Bronchial epithelial cell (primary cell): ENCODE measurements at regions not wholly inside any gene's neighbourhood (a gene's known extent, or its start where the extent isn't known, plus 50 kb on each side); places are given as distances from the start of the nearest gene placed in this dataset.

ENCODE experiments used
- DNase-seq: peaks from one replicate; pipeline ENCODE4 v3.0.0-alpha.2; 2010; ENCODE audit warnings: low read depth
- FAIRE-seq: peaks from 2 replicates; lab custom pipeline; 2011; peaks lifted over from hg19 to GRCh38; lab: Jason Lieb, UNC
- H3K27me3 ChIP-seq: 2 replicates; pipeline ENCODE4 v1.5.1; 2011; ENCODE audit warnings: low read length; ENCODE audit not compliant: control insufficient read depth, insufficient read depth
- H3K36me3 ChIP-seq: 2 replicates; pipeline ENCODE4 v1.5.1; 2011; ENCODE audit warnings: low read length; ENCODE audit not compliant: control insufficient read depth, insufficient read depth
- H3K4me3 ChIP-seq: 2 replicates; pipeline ENCODE4 v1.5.1; 2011; ENCODE audit warnings: mild to moderate bottlenecking, low read depth, low read length, control low read depth
- TF ChIP-seq, protein P1 (sequence below): IDR thresholded peaks from 2 replicates; pipeline ENCODE4 v1.5.1; 2011; ENCODE audit warnings: mild to moderate bottlenecking, moderate library complexity, low read length, control low read depth, inconsistent platforms; ENCODE audit not compliant: insufficient read depth, severe bottlenecking

DNA sequence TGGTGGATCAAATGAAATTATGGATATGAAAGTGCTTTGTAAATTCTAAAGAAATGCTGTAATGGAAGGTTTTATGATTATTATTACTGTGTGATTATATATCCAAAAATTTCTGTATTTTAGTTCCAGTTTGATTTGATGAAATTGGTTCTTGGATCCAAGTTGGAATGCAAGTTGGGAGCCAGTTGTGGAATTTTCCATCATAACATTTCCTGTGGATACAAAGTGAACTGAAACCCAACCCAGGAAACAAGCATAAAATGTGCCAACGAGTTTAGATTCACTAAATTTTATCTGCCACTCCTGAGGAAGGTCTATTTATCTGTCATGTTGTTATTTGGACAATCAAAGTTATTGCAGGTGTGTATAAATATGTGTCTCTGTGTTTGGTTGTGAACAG, 131.4 kb upstream of the MDFIC start:
- TF ChIP-seq, protein P1, sequence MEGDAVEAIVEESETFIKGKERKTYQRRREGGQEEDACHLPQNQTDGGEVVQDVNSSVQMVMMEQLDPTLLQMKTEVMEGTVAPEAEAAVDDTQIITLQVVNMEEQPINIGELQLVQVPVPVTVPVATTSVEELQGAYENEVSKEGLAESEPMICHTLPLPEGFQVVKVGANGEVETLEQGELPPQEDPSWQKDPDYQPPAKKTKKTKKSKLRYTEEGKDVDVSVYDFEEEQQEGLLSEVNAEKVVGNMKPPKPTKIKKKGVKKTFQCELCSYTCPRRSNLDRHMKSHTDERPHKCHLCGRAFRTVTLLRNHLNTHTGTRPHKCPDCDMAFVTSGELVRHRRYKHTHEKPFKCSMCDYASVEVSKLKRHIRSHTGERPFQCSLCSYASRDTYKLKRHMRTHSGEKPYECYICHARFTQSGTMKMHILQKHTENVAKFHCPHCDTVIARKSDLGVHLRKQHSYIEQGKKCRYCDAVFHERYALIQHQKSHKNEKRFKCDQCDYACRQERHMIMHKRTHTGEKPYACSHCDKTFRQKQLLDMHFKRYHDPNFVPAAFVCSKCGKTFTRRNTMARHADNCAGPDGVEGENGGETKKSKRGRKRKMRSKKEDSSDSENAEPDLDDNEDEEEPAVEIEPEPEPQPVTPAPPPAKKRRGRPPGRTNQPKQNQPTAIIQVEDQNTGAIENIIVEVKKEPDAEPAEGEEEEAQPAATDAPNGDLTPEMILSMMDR, result no peak
- Histone ChIP-seq H3K27me3 (no peaks in the 10 kb centered on the region), H3K4me3 (no peak overlapping the region), H3K36me3 (no peaks in the 10 kb centered on the region)
- FAIRE-seq (no peak), DNase-seq (no peak)

DNA sequence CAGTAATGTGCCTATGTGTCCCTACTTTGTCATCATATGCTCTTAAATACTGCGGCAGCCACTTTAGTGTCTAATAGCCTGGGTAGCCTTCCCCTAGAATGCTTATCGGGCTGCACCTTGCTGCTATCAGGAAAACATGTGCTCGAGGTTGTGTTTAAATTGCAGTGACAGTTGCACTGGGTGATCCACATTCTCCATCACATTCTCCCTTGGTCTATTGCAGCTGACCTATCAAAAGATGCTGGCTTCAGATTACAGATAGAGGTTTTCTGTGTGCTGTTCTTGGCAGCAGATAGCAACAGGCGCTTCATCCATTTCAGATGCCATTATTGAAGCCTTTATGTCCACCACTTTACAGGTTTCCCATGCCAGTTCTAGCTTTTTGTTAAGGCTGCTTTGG, 130.1 kb upstream of the MDFIC start:
- Histone ChIP-seq H3K27me3 (no peaks in the 10 kb centered on the region), H3K36me3 (no peaks in the 10 kb centered on the region), H3K4me3 (no peak overlapping the region)
- FAIRE-seq (no peak), DNase-seq (no peak)
- TF ChIP-seq, protein P1, result no peak

DNA sequence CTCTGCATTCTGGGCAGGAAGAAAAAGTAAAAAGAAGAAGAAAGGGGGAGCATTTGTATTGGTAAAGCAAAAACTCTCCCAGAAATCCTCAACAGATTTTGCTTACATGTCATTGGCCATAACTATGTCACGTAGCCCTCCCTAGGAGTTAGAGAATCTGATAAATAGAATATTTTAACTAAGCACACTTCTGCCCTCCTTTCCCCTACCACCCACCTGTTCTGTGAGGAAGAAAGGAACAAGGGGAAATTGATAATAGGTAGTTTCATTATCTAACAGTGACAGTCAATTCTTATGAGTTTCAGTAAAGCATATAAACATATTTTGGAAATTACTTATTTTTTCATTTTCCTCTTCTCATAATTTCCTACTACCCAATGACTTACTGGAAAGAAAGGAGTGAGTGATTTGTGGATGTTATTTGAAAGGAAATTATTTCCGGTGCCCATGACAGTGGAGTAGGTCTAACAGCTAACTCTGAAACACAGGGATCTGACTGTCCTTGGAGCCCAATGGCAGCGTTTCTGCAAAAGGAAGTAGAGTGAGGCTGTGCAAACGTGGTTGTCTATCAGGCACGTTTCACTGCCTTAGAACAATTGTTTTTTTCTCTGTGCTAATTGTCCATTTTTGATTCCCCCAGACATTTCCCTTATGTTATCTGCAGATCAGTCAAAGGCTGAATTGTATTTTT, 128.6 kb upstream of the MDFIC start:
- Histone ChIP-seq H3K27me3 (no peaks in the 10 kb centered on the region), H3K36me3 (no peaks in the 10 kb centered on the region), H3K4me3 (no peak overlapping the region)
- FAIRE-seq (no peak), DNase-seq (no peak)
- TF ChIP-seq, protein P1, result no peak

DNA sequence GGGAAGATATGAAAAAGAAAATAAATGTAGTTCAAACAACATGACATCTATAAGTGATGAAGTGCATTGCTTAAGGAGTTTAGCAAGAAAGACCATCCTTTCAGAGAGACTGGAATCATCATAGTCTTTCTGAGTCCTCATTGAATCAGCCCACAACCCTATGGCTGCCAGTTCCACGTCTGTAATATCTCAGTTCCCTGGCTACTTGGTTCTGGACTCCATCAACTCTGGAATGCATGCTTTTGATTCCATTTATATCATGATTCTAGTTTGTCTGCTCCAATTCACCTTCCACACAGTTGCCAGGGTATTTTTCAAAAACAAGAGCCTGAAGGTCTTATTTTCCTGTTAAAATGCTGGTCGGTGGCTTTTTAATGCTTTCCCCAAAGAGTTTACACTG, 126.4 kb upstream of the MDFIC start:
- FAIRE-seq (no peak), DNase-seq (no peak)
- Histone ChIP-seq H3K36me3 (no peaks in the 10 kb centered on the region), H3K27me3 (no peaks in the 10 kb centered on the region), H3K4me3 (no peak overlapping the region)
- TF ChIP-seq, protein P1, result no peak

DNA sequence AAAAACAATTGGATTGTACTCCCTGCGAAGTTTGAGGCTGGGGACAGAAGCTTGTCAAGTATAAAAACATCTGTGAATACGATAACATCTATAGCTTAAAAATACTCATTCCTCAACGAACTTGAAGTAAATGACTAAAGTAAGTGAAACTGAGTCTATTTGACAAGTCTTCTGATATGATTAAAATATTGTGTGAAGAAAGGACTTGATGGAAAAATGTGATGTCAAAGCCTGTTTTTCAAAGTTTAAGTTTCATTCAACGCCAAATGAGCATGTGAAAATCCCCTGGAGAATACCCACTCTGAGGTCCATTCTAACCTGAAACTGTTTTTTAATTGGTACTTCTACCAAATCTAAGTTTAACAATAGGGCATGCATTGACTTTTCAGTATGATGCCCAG, 122.3 kb upstream of the MDFIC start:
- H3K27me3 ChIP-seq, result no peaks in the 10 kb centered on the region
- H3K4me3 ChIP-seq, result no peak overlapping the region
- FAIRE-seq (no peak), DNase-seq (no peak)
- TF ChIP-seq, protein P1, result no peak
- H3K36me3 ChIP-seq, result no peaks in the 10 kb centered on the region

DNA sequence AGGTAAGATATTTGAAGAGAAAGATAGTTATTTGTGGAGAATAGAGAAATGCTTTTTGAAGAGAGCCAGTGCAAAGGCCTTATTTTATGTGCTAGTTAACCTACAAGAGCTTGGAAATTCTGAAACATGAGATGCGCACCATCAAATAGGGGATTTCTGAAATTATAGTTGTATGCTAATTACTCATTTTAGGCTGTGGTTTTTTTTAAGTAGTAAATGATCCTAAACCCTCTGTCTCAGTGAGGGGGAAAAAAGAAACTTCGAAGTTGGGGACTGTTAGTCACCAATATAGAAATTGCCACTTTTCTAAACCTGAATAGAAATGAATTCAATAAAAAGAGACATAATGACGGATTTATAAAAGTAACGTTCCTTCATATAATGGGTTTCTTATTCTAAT, 119.3 kb upstream of the MDFIC start:
- no peak for DNase-seq
- TF ChIP-seq, protein P1, result no peak
- no peaks in the 10 kb centered on the region for H3K27me3 ChIP-seq
- H3K4me3 ChIP-seq, result no peak overlapping the region
- H3K36me3 ChIP-seq, result no peaks in the 10 kb centered on the region
- FAIRE-seq, result no peak
